ENCODE measurements at regions not wholly inside any gene's neighbourhood (a gene's known extent, or its start where the extent isn't known, plus 50 kb on each side); places are given as distances from the start of the nearest gene placed in this dataset.

DNA sequence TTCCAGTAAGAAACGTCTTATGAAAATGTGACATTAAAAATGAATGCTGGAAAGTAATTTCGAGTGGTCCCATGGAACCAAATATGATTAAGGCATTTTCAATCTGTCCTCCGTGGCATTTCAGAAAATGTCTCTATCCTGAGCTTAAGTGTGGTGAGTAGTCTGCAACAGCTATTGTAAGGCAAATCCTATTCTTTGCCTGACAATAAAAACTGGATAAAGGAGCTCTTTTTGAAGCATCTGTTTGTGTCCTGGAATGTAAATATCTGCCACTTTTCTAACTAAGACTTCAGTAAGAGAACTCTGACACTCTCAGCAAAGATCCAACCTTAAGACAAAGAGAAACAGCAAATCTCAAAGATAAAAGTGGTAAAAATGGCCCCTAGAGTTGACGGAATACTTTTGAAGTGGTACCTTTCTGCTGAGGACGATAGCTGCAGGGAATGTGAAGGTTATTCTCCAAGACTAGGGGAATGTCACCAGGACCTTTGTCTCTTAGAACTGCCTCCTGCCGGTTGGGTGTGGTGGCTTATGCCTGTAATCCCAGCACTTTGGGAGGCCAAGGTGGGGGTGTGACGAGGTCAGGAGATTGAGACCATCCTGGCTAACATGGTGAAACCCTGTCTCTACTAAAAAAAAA, 486.7 kb upstream of the ZP4 start:
- TF ChIP-seq, protein P1, sequence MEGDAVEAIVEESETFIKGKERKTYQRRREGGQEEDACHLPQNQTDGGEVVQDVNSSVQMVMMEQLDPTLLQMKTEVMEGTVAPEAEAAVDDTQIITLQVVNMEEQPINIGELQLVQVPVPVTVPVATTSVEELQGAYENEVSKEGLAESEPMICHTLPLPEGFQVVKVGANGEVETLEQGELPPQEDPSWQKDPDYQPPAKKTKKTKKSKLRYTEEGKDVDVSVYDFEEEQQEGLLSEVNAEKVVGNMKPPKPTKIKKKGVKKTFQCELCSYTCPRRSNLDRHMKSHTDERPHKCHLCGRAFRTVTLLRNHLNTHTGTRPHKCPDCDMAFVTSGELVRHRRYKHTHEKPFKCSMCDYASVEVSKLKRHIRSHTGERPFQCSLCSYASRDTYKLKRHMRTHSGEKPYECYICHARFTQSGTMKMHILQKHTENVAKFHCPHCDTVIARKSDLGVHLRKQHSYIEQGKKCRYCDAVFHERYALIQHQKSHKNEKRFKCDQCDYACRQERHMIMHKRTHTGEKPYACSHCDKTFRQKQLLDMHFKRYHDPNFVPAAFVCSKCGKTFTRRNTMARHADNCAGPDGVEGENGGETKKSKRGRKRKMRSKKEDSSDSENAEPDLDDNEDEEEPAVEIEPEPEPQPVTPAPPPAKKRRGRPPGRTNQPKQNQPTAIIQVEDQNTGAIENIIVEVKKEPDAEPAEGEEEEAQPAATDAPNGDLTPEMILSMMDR (IDR thresholded peaks at IDR 0.05), result no peak
- TF ChIP-seq POLR2A (IDR thresholded peaks at IDR 0.05) (no peak), POLR2AphosphoS5 (IDR thresholded peaks at IDR 0.05; ENCODE audit: insufficient read depth in 1 of 2, low read depth in 1 of 2) (no peak)
- no peak for DNase-seq (ENCODE audit: extremely low spot score in 2 of 2)
- Histone ChIP-seq H3K36me3 (no peaks in the 10 kb centered on the region), H3K4me1 (no peaks in the 10 kb centered on the region), H3K27me3 (no peaks in the 10 kb centered on the region), H3K9me3 (no peaks in the 10 kb centered on the region), H3K27ac (no peak overlapping the region), H3K4me3 (no peak overlapping the region)
- intact Hi-C loops (cut with DNase I), result no loop called here

DNA sequence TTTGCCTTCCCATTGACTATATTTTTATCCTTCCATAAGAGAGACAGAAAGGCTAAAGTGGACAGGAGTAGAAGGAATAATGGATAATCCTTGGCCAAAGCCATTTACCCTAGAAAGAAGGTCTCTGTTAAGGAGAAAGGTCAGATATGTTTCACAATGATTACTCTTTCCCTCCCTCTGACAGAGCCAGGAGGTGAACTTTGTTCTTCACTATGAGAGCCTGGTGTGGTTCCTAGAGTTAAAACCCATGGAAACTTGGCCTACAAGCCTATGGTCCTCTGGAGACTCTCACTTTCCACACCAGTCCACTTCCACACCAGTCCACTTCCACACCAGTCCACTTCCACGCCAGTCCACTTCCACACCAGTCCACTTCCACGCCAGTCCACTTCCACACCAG, 479.9 kb upstream of the ZP4 start:
- no peak for TF ChIP-seq POLR2A (IDR thresholded peaks at IDR 0.05)
- TF ChIP-seq, protein P1 (IDR thresholded peaks at IDR 0.05), result no peak
- no peak for TF ChIP-seq POLR2AphosphoS5 (IDR thresholded peaks at IDR 0.05; ENCODE audit: insufficient read depth in 1 of 2, low read depth in 1 of 2)
- intact Hi-C loops (cut with DNase I), result no loop called here
- H3K4me3 ChIP-seq, result no peak overlapping the region
- no peaks in the 10 kb centered on the region for H3K4me1 ChIP-seq
- H3K9me3 ChIP-seq, result no peaks in the 10 kb centered on the region
- no peak for DNase-seq (ENCODE audit: extremely low spot score in 2 of 2)
- H3K27ac ChIP-seq, result no peak overlapping the region
- no peaks in the 10 kb centered on the region for H3K27me3 ChIP-seq
- no peaks in the 10 kb centered on the region for H3K36me3 ChIP-seq

DNA sequence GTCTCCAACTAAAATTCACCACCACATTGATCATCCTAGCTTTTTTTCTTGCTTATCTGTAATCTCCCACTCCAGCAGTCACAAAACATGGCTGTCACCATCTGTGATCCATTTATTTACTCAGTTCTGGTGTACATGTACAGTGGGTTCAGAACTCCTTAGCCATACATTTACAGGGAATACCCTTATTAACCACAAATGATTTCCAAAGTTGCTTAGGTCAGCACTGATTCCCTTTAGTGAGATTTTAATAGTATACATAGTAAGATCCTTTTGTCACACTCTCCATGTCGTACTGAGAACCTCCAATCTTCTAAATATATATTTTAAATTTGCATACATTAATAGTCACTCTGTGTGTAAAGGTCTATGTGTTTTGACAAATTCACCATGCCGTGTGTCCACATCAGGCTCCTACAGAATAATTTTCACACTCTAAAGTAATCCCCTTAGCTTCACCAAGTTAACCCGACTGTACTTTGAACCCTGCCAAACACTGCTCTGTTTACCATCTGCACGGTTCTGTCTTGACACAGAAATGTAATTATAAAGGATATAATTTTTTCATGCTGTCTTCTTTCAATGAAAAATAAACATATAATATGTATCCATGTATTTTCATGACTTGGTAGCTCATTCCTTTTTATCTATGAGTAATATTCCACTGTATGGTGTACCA, 473.6 kb upstream of the ZP4 start:
- intact Hi-C loops (cut with DNase I), result no loop called here
- H3K27me3 ChIP-seq, result no peaks in the 10 kb centered on the region
- no peak overlapping the region for H3K27ac ChIP-seq
- no peak overlapping the region for H3K4me3 ChIP-seq
- TF ChIP-seq, protein P1 (IDR thresholded peaks at IDR 0.05), result no peak
- TF ChIP-seq POLR2AphosphoS5 (IDR thresholded peaks at IDR 0.05; ENCODE audit: insufficient read depth in 1 of 2, low read depth in 1 of 2), result no peak
- TF ChIP-seq POLR2A (IDR thresholded peaks at IDR 0.05), result no peak
- no peaks in the 10 kb centered on the region for H3K36me3 ChIP-seq
- no peaks in the 10 kb centered on the region for H3K4me1 ChIP-seq
- DNase-seq (ENCODE audit: extremely low spot score in 2 of 2), result no peak
- no peaks in the 10 kb centered on the region for H3K9me3 ChIP-seq

DNA sequence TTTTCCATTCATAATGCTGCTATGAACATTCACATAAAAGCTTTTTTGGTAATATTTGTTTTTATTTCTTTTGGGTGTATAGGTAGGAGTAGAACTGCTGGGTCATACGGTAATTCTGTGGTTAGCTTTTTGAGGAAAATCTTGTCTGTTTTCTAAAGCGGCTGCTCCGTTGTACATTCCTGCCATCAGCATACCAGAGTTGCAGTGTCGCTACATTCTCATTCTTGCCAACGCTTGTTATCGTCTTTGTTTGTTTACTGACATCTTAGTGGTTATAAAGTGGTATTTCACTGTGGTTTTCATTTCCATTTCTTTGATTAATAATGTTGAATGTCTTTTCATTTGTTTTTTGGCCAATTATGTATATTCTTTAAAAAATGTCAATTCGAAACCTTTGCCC, 469.8 kb upstream of the ZP4 start:
- no peak overlapping the region for H3K27ac ChIP-seq
- no peak overlapping the region for H3K4me3 ChIP-seq
- no peak for DNase-seq (ENCODE audit: extremely low spot score in 2 of 2)
- intact Hi-C loops (cut with DNase I), result no loop called here
- H3K9me3 ChIP-seq, result no peaks in the 10 kb centered on the region
- no peaks in the 10 kb centered on the region for H3K27me3 ChIP-seq
- TF ChIP-seq POLR2AphosphoS5 (IDR thresholded peaks at IDR 0.05; ENCODE audit: insufficient read depth in 1 of 2, low read depth in 1 of 2) (no peak), POLR2A (IDR thresholded peaks at IDR 0.05) (no peak)
- TF ChIP-seq, protein P1 (IDR thresholded peaks at IDR 0.05), result no peak
- no peaks in the 10 kb centered on the region for H3K36me3 ChIP-seq
- H3K4me1 ChIP-seq, result no peaks in the 10 kb centered on the region

DNA sequence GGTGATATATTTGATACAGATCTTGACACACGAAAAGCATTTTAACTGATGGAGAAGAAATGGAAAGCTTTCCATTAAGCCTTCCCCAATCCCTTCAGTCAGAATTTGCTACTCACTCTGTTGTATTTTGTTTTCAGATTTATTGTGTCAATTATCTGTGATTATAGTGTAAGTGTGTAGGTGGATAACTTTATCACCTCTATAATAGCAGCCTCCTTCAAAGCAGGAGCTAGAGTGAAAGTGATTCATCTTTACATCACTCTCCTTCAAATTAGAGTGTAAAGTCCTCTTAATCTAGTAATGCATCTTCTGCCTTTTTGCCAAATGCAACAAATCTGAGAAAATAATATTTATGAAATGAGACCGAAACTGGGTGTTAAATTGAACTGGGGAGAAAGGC, 459.7 kb upstream of the ZP4 start:
- no peaks in the 10 kb centered on the region for H3K9me3 ChIP-seq
- intact Hi-C loops (cut with DNase I), result no loop called here
- DNase-seq (ENCODE audit: extremely low spot score in 2 of 2), result no peak
- H3K27me3 ChIP-seq, result no peaks in the 10 kb centered on the region
- H3K4me1 ChIP-seq, result no peaks in the 10 kb centered on the region
- no peak overlapping the region for H3K27ac ChIP-seq
- H3K4me3 ChIP-seq, result no peak overlapping the region
- H3K36me3 ChIP-seq, result no peaks in the 10 kb centered on the region
- TF ChIP-seq POLR2A (IDR thresholded peaks at IDR 0.05) (no peak), POLR2AphosphoS5 (IDR thresholded peaks at IDR 0.05; ENCODE audit: insufficient read depth in 1 of 2, low read depth in 1 of 2) (no peak)
- TF ChIP-seq, protein P1 (IDR thresholded peaks at IDR 0.05), result no peak

All from vagina (tissue), 2 donors.